Spleen (tissue), 7 donors: ENCODE measurements at regions not wholly inside any gene's neighbourhood (a gene's known extent, or its start where the extent isn't known, plus 50 kb on each side); places are given as distances from the start of the nearest gene placed in this dataset.

Experiments used
- POLR2A ChIP-seq, 3 donors: fragments of 450-650 bp; IDR thresholded peaks; one replicate each; pipeline ENCODE4 v1.5.1; 2017; ENCODE audit warnings: antibody characterized with exemption in 3 of 3, mild to moderate bottlenecking in 1 of 3
- POLR2AphosphoS5 ChIP-seq, 3 donors: sonication (generic); formaldehyde crosslinking; IDR thresholded peaks; one replicate each; pipeline ENCODE4 v1.5.1; 2017; ENCODE audit warnings: antibody characterized with exemption in 3 of 3
- TF ChIP-seq, protein P1 (sequence below), 11 experiments: fragments of 200-600 bp in 7 of 11; fragments of 450-650 bp in 4 of 11; sonication (generic) in 4 of 11; IDR thresholded peaks in 8 of 11; conservative IDR thresholded peaks in 3 of 11; 1 replicate in 7 of 11; 2 replicates in 4 of 11; pipeline versions ENCODE4 v1.4.0 to v1.8.0; 2016 to 2021; ENCODE audit warnings: antibody characterized with exemption in 11 of 11, inconsistent platforms in 4 of 11, mild to moderate bottlenecking in 1 of 11
- donor health status: DM: no; HTN: no; CAD: no; lungs with moderate emphysema.
- donor health status: DM: no; HTN: no; CAD: no.
- donor health status: DM: no; HTN: no; CAD: no.

- TF ChIP-seq POLR2AphosphoS5 (IDR thresholded peaks at IDR 0.05) (no peak), POLR2A (IDR thresholded peaks at IDR 0.05) (no peak)
- TF ChIP-seq, protein P1, sequence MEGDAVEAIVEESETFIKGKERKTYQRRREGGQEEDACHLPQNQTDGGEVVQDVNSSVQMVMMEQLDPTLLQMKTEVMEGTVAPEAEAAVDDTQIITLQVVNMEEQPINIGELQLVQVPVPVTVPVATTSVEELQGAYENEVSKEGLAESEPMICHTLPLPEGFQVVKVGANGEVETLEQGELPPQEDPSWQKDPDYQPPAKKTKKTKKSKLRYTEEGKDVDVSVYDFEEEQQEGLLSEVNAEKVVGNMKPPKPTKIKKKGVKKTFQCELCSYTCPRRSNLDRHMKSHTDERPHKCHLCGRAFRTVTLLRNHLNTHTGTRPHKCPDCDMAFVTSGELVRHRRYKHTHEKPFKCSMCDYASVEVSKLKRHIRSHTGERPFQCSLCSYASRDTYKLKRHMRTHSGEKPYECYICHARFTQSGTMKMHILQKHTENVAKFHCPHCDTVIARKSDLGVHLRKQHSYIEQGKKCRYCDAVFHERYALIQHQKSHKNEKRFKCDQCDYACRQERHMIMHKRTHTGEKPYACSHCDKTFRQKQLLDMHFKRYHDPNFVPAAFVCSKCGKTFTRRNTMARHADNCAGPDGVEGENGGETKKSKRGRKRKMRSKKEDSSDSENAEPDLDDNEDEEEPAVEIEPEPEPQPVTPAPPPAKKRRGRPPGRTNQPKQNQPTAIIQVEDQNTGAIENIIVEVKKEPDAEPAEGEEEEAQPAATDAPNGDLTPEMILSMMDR (IDR thresholded peaks at IDR 0.05 in 8 of 11, conservative IDR thresholded peaks at IDR 0.05 in 3 of 11), result no peak
These were observed 315.9 kb downstream of the LMX1A start for GRCh38 chr1:165040641-165041040.
